ENCODE measurements at regions not wholly inside any gene's neighbourhood (a gene's known extent, or its start where the extent isn't known, plus 50 kb on each side); places are given as distances from the start of the nearest gene placed in this dataset.
"Not testable (repeated sequence)": the region's sequence is repeated elsewhere in the genome, so short reads cannot be mapped to it uniquely, and the experiment has no call there.

- H3K36me3 ChIP-seq (ENCODE audit: insufficient read depth, low read length): no peaks in the 10 kb centered on the region
Measured at GRCh38 chrX:42385730-42386129, 392.2 kb downstream of the PPP1R2C start.

GRCh38 chrX:42384956-42385355 lies 393.0 kb downstream of the PPP1R2C start:
- Histone ChIP-seq H3K36me3 (ENCODE audit: insufficient read depth, low read length) (no peaks in the 10 kb centered on the region), H3K4me3 (ENCODE audit: low read length) (no peak overlapping the region)

More at GRCh38 chrX:42385730-42386129, 392.2 kb downstream of the PPP1R2C start:
- no peaks in the 10 kb centered on the region for H3K9me3 ChIP-seq (ENCODE audit: low read length)
- no peaks in the 10 kb centered on the region for H3K4me1 ChIP-seq (ENCODE audit: insufficient read depth, low read length)
- peaks cover 2% of the 10 kb centered on the region for H3K27me3 ChIP-seq (ENCODE audit: insufficient read depth, low read length)
- H2AFZ ChIP-seq (ENCODE audit: low read depth, low read length): no peak overlapping the region
- no peak overlapping the region for H3K4me3 ChIP-seq (ENCODE audit: low read length)

DNA sequence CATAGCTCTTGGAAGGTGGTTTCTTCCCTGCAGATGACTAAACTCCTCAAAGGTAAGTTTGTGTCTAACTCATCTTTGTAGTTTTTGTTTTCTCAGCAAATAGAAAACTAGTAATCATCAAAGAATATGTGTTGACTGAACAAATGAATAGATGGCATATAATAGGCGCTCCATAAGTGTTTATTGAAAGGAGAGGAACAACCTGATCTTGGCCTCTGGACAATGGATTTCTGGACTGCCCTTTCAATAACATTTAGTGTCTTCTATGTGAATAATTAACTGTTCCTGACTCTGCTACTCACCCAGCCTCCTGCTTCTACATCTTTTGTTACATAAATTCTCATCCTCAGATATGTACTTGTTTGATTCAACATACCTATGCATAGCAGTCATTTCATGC lies 399.1 kb downstream of the PPP1R2C start:
- Histone ChIP-seq H3K36me3 (ENCODE audit: insufficient read depth, low read length) (no peaks in the 10 kb centered on the region), H3K9me3 (ENCODE audit: low read length) (no peaks in the 10 kb centered on the region), H3K27me3 (ENCODE audit: insufficient read depth, low read length) (peaks cover 3% of the 10 kb centered on the region), H2AFZ (ENCODE audit: low read depth, low read length) (no peak overlapping the region), H3K4me3 (ENCODE audit: low read length) (no peak overlapping the region), H3K4me1 (ENCODE audit: insufficient read depth, low read length) (no peaks in the 10 kb centered on the region)

More at GRCh38 chrX:42384956-42385355, 393.0 kb downstream of the PPP1R2C start:
- no peaks in the 10 kb centered on the region for H3K27me3 ChIP-seq (ENCODE audit: insufficient read depth, low read length)
- no peak overlapping the region for H2AFZ ChIP-seq (ENCODE audit: low read depth, low read length)
- no peaks in the 10 kb centered on the region for H3K9me3 ChIP-seq (ENCODE audit: low read length)
- H3K4me1 ChIP-seq (ENCODE audit: insufficient read depth, low read length): no peaks in the 10 kb centered on the region

- H3K4me3 ChIP-seq (ENCODE audit: low read length): no peak overlapping the region
- H3K27me3 ChIP-seq (ENCODE audit: insufficient read depth, low read length): peaks cover 3% of the 10 kb centered on the region
- no peaks in the 10 kb centered on the region for H3K36me3 ChIP-seq (ENCODE audit: insufficient read depth, low read length)
- H3K4me1 ChIP-seq (ENCODE audit: insufficient read depth, low read length): no peaks in the 10 kb centered on the region
- H3K9me3 ChIP-seq (ENCODE audit: low read length): no peaks in the 10 kb centered on the region
- no peak overlapping the region for H2AFZ ChIP-seq (ENCODE audit: low read depth, low read length)
Measured at GRCh38 chrX:42375086-42375485, 402.9 kb downstream of the PPP1R2C start.

GRCh38 chrX:42366181-42366580 lies 411.8 kb downstream of the PPP1R2C start:
- Histone ChIP-seq H3K36me3 (ENCODE audit: insufficient read depth, low read length) (no peaks in the 10 kb centered on the region), H3K27me3 (ENCODE audit: insufficient read depth, low read length) (no peaks in the 10 kb centered on the region), H2AFZ (ENCODE audit: low read depth, low read length) (no peak overlapping the region), H3K9me3 (ENCODE audit: low read length) (no peaks in the 10 kb centered on the region), H3K4me1 (ENCODE audit: insufficient read depth, low read length) (no peaks in the 10 kb centered on the region), H3K4me3 (ENCODE audit: low read length) (no peak overlapping the region)

DNA sequence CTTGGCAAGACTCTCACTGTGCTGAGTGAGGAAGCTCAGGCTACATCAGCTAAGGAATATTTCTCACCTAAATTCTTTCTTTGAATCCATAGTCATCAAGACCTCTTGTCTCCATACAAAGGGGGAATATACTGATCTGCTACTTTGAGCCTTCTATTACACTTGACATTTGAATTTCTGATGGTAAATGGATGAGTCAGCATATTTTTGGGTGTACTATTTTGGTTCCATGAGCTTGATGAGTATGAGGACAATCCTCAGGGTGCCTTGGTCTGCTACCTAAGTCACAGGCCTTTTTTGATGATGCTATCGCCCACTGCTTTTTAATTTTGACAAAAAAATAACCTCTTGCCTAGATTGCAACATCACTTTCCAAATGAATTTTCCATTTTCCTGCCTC lies 415.7 kb downstream of the PPP1R2C start:
- H3K4me1 ChIP-seq (ENCODE audit: insufficient read depth, low read length): no peaks in the 10 kb centered on the region
- no peak overlapping the region for H2AFZ ChIP-seq (ENCODE audit: low read depth, low read length)
- H3K36me3 ChIP-seq (ENCODE audit: insufficient read depth, low read length): no peaks in the 10 kb centered on the region
- H3K9me3 ChIP-seq (ENCODE audit: low read length): no peaks in the 10 kb centered on the region
- H3K27me3 ChIP-seq (ENCODE audit: insufficient read depth, low read length): no peaks in the 10 kb centered on the region
- no peak overlapping the region for H3K4me3 ChIP-seq (ENCODE audit: low read length)

DNA sequence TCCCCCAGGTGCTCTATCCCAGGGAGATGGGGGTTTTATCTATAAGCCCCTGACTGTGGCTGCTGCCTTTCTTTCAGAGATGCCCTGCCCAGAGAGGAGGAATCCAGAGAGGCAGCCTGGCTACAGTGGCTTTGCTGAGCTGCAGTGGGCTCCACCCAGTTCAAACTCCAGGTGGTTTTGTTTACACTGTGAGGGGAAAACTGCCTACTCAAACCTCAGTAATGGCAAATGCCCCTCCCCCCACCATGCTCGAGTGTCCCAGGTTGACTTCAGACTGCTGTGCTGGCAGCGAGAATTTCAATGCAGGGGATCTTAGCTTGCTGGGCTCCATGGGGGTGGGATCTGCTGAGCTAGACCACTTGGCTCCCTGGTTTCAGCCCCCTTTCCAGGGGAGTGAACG lies 419.6 kb upstream of the CASK start:
- not testable (repeated sequence) for H3K4me1 ChIP-seq (ENCODE audit: insufficient read depth, low read length); H3K9me3 ChIP-seq (ENCODE audit: low read length); H3K36me3 ChIP-seq (ENCODE audit: insufficient read depth, low read length); H3K4me3 ChIP-seq (ENCODE audit: low read length); H3K27me3 ChIP-seq (ENCODE audit: insufficient read depth, low read length); H2AFZ ChIP-seq (ENCODE audit: low read depth, low read length)

All from neuron (in vitro differentiated cells).